ENCODE measurements at regions not wholly inside any gene's neighbourhood (a gene's known extent, or its start where the extent isn't known, plus 50 kb on each side); places are given as distances from the start of the nearest gene placed in this dataset.

GRCh38 chr16:55380485-55380884 is 56.5 kb downstream of the IRX6 start:
- H3K36me3 Mint-ChIP-seq (ENCODE audit: insufficient read depth): no peaks in the 10 kb centered on the region
- ATAC-seq (replicated peaks) (no peak), DNase-seq (no peak)
- H3K4me3 Mint-ChIP-seq: no peak overlapping the region
- no peak overlapping the region for H3K27ac Mint-ChIP-seq
- no peaks in the 10 kb centered on the region for H3K4me1 Mint-ChIP-seq (ENCODE audit: low read depth in 2 of 2)
- H3K27me3 Mint-ChIP-seq: peaks cover 36 to 53% of the 10 kb centered on the region in 2 donors
- no peaks in the 10 kb centered on the region for H3K9me3 Mint-ChIP-seq

GRCh38 chr16:55384288-55385247 is 60.6 kb downstream of the IRX6 start:
- no peaks in the 10 kb centered on the region for H3K9me3 Mint-ChIP-seq
- H3K27ac Mint-ChIP-seq: no peak overlapping the region
- H3K27me3 Mint-ChIP-seq: peaks cover 25 to 38% of the 10 kb centered on the region in 2 donors
- H3K4me3 Mint-ChIP-seq: no peak overlapping the region
- no peaks in the 10 kb centered on the region for H3K4me1 Mint-ChIP-seq (ENCODE audit: low read depth in 2 of 2)
- no peak for DNase-seq
- H3K36me3 Mint-ChIP-seq (ENCODE audit: insufficient read depth): no peaks in the 10 kb centered on the region
- no peak for ATAC-seq (replicated peaks)

GRCh38 chr16:55385359-55385758 is 61.4 kb downstream of the IRX6 start:
- DNase-seq: no peak
- Mint-ChIP-seq H3K27ac (no peak overlapping the region), H3K9me3 (no peaks in the 10 kb centered on the region), H3K36me3 (ENCODE audit: insufficient read depth) (no peaks in the 10 kb centered on the region), H3K4me3 (no peak overlapping the region), H3K27me3 (peaks cover 19 to 38% of the 10 kb centered on the region in 2 donors), H3K4me1 (ENCODE audit: low read depth in 2 of 2) (no peaks in the 10 kb centered on the region)
- ATAC-seq (replicated peaks): no peak

- Mint-ChIP-seq H3K9me3 (no peaks in the 10 kb centered on the region), H3K4me3 (no peak overlapping the region), H3K27me3 (peaks cover 13 to 34% of the 10 kb centered on the region in 2 donors), H3K4me1 (ENCODE audit: low read depth in 2 of 2) (no peaks in the 10 kb centered on the region), H3K36me3 (ENCODE audit: insufficient read depth) (no peaks in the 10 kb centered on the region), H3K27ac (no peak overlapping the region)
- no peak for ATAC-seq (replicated peaks)
- no peak for DNase-seq
These were observed 62.7 kb downstream of the IRX6 start for GRCh38 chr16:55386534-55387296.

- no peaks in the 10 kb centered on the region for H3K36me3 Mint-ChIP-seq (ENCODE audit: insufficient read depth)
- peaks cover 23 to 31% of the 10 kb centered on the region in 2 donors for H3K27me3 Mint-ChIP-seq
- DNase-seq (no peak), ATAC-seq (replicated peaks) (no peak)
- no peak overlapping the region for H3K27ac Mint-ChIP-seq
- H3K4me3 Mint-ChIP-seq: no peak overlapping the region
- H3K9me3 Mint-ChIP-seq: no peaks in the 10 kb centered on the region
- H3K4me1 Mint-ChIP-seq (ENCODE audit: low read depth in 2 of 2): no peaks in the 10 kb centered on the region
These were observed 64.3 kb downstream of the IRX6 start for GRCh38 chr16:55388131-55388862.

- ATAC-seq (replicated peaks): no peak
- no peaks in the 10 kb centered on the region for H3K9me3 Mint-ChIP-seq
These were observed 65.5 kb downstream of the IRX6 start for GRCh38 chr16:55389426-55390073.

GRCh38 chr16:55390630-55391237 is 66.7 kb downstream of the IRX6 start:
- no peak for ATAC-seq (replicated peaks)
- H3K36me3 Mint-ChIP-seq (ENCODE audit: insufficient read depth): no peaks in the 10 kb centered on the region
- H3K27me3 Mint-ChIP-seq: peaks cover 12 to 17% of the 10 kb centered on the region in 2 donors
- no peak for DNase-seq
- no peak overlapping the region for H3K4me3 Mint-ChIP-seq
- H3K9me3 Mint-ChIP-seq: no peaks in the 10 kb centered on the region
- H3K4me1 Mint-ChIP-seq (ENCODE audit: low read depth in 2 of 2): no peaks in the 10 kb centered on the region
- H3K27ac Mint-ChIP-seq: no peak overlapping the region

More at GRCh38 chr16:55389426-55390073, 65.5 kb downstream of the IRX6 start:
- Mint-ChIP-seq H3K36me3 (ENCODE audit: insufficient read depth) (no peaks in the 10 kb centered on the region), H3K4me1 (ENCODE audit: low read depth in 2 of 2) (no peaks in the 10 kb centered on the region), H3K27me3 (peaks cover 19 to 27% of the 10 kb centered on the region in 2 donors), H3K27ac (no peak overlapping the region), H3K4me3 (no peak overlapping the region)
- no peak for DNase-seq

GRCh38 chr16:55391760-55392375 is 67.9 kb downstream of the IRX6 start:
- Mint-ChIP-seq H3K36me3 (ENCODE audit: insufficient read depth) (no peaks in the 10 kb centered on the region), H3K27ac (no peak overlapping the region), H3K4me1 (ENCODE audit: low read depth in 2 of 2) (no peaks in the 10 kb centered on the region), H3K9me3 (no peaks in the 10 kb centered on the region), H3K4me3 (no peak overlapping the region), H3K27me3 (peaks cover 12 to 17% of the 10 kb centered on the region in 2 donors)
- no peak for ATAC-seq (replicated peaks)
- no peak for DNase-seq

GRCh38 chr16:55392701-55393100 is 68.7 kb downstream of the IRX6 start:
- Mint-ChIP-seq H3K27ac (no peak overlapping the region), H3K4me3 (no peak overlapping the region), H3K4me1 (ENCODE audit: low read depth in 2 of 2) (no peaks in the 10 kb centered on the region), H3K9me3 (no peaks in the 10 kb centered on the region), H3K27me3 (peaks cover 12 to 17% of the 10 kb centered on the region in 2 donors), H3K36me3 (ENCODE audit: insufficient read depth) (no peaks in the 10 kb centered on the region)
- ATAC-seq (replicated peaks): no peak
- DNase-seq: no peak

GRCh38 chr16:55393991-55394390 is 70.0 kb downstream of the IRX6 start:
- Mint-ChIP-seq H3K27me3 (peaks cover 12 to 17% of the 10 kb centered on the region in 2 donors), H3K36me3 (ENCODE audit: insufficient read depth) (no peaks in the 10 kb centered on the region), H3K4me1 (ENCODE audit: low read depth in 2 of 2) (no peaks in the 10 kb centered on the region), H3K27ac (no peak overlapping the region), H3K9me3 (no peaks in the 10 kb centered on the region), H3K4me3 (no peak overlapping the region)
- ATAC-seq (replicated peaks) (no peak), DNase-seq (no peak)

GRCh38 chr16:55398762-55399161 is 74.8 kb downstream of the IRX6 start:
- Mint-ChIP-seq H3K4me3 (no peak overlapping the region), H3K4me1 (ENCODE audit: low read depth in 2 of 2) (no peaks in the 10 kb centered on the region), H3K36me3 (ENCODE audit: insufficient read depth) (no peaks in the 10 kb centered on the region), H3K27me3 (peaks cover 8 to 17% of the 10 kb centered on the region in 2 donors), H3K9me3 (peaks cover 0 to 3% of the 10 kb centered on the region in 2 donors), H3K27ac (no peak overlapping the region)
- DNase-seq (no peak), ATAC-seq (replicated peaks) (no peak)

GRCh38 chr16:55399911-55400310 is 75.9 kb downstream of the IRX6 start:
- ATAC-seq (replicated peaks) (no peak), DNase-seq (no peak)
- peaks cover 0 to 3% of the 10 kb centered on the region in 2 donors for H3K9me3 Mint-ChIP-seq

More at GRCh38 chr16:55399911-55400310, 75.9 kb downstream of the IRX6 start:
- Mint-ChIP-seq H3K27ac (no peak overlapping the region), H3K4me1 (ENCODE audit: low read depth in 2 of 2) (no peaks in the 10 kb centered on the region), H3K4me3 (no peak overlapping the region), H3K36me3 (ENCODE audit: insufficient read depth) (no peaks in the 10 kb centered on the region), H3K27me3 (peaks cover 8 to 17% of the 10 kb centered on the region in 2 donors)
